DMS 273 (cell line): ENCODE measurements at regions not wholly inside any gene's neighbourhood (a gene's known extent, or its start where the extent isn't known, plus 50 kb on each side); places are given as distances from the start of the nearest gene placed in this dataset.
A peak's percentile ranks its signal among the peaks of the same experiment; 100 is the strongest.
"Not testable (repeated sequence)": the region's sequence is repeated elsewhere in the genome, so short reads cannot be mapped to it uniquely, and the experiment has no call there.

Source experiments
- DNase-seq: peaks from one replicate; lab custom pipeline; 2025; ENCODE audit not compliant: unreplicated experiment; lab: John Stamatoyannopoulos, UW

DNA sequence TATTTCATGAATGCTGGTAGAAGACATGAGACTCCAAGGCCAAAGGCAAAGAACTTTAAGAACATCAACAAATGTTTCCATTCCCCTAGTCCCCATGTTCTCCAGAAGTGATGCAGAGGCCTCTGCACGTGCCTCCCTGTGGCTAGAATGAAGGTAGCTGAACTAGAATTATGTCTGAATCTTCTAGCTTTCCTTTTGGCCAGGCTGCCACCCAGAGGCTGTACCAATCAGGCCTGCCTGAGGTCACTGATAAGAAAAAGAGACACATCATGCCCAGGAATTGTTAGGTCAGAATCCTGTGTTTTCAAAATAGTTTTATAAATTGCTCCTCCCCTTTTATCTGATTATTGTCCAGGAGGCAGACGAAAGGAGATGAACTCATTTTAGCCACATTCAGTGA, 188.0 kb upstream of the SLC16A7 start:
- peak; percentile 36 for DNase-seq

DNA sequence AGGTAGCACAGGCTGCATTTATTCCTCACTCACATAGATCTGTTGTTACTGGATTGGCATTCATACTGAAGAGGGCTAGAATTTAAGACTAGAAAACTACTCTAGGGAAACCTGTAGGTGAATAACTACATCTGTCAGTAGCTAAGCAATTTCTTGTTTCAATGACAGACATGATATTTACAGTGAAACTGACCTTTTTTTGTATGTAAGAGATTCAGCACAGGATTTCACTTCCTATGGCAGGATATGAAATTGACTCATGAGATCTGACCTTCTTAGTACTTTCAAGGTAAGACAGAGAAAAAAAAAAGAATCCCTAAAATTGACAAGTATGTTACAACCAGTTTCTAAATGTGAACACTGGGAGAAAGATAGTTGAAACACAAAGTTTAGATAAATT, 189.8 kb upstream of the SLC16A7 start:
- no peak for DNase-seq

DNA sequence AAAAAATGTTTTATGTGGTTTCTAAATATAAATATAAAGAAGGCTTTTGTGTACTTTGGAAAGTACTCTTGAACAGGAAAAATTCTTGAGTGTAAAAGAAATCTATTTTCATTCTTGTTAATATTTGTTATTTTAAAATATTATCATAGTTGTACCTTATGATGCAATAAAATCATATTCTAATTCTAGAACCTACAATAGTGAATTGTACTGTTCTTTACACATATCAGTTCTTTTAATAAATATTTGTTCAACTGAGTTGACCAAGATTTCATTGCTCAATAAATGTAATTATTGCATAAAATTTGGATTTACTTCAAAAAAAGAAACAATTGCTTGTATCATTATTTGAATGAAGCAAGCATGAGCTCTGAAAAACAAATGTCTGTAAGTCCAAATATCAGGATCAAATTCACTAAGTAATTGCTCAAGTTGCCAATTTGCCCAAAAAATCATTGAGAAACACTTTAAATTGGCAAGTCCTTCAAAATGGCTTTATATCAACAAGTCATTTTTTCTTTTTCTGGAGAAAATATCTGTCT, 191.6 kb upstream of the SLC16A7 start:
- DNase-seq, result no peak

DNA sequence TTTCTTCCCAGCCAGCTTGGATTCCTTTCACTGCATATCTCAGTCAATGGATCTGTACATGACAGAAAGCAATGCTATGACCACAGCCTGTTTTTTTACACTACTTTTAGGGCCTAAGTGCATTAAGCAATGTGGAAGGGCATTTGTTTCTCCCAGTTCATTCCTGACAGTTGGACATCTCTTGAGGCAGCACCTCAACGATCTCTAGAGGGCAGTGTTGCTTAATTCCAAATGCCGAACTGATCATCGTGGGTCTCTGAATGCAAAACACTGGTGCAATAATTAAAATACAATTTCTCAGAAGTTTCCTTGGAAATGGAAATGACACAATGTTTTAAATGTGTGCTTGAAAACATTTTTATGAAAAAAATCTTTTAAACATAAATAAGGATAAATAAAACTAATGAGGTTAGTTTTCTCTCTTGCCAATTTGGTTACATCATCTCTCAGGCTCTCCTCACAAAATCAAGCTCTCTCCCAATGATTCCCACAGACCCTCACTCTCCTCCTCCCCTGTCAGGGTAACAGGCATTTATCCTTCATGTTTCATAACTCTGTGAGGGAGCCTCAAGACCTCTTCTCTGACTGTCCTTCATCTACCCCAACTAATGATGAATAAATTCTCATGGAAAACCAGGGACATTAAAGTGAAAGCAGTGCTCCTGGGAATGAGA, 192.4 kb upstream of the SLC16A7 start:
- DNase-seq, result peak; percentile 74

DNA sequence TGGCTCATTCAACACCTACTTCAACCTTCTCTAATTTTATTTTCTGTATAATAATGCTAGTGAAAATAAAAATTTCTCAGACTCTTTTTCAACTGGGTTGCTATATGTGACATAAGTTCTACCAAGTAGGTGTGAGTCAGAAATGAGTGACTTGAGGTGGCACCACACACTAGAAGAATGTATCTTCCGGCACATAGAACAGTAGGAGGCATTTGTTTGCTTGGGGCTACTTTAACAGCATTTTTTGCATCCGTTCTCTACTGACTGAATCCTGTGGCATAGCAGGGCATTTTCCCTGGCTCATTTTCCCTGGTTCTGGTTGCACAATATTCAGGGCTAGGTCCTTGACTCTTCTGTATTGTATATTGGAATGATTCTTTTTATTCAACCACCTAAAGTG, 194.0 kb upstream of the SLC16A7 start:
- no peak for DNase-seq

DNA sequence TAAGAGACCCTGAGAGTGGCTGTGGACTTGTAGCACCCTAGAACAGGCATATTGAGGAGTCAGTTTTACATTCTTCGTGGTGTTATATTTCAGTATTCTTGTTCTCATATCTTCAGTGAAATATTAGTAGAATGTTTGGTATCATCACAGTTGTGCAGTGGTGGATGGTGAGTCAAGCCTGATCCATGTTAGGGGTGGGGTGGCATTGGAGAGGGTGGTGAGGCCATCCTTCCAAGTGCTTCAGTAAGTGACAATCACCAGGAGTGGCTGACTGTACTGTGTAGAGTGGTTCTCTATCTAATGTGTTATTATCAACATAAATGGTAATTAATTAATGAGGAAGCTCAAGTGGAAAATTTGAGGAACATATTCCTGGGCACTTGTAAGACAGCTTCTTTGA, 197.7 kb upstream of the SLC16A7 start:
- DNase-seq, result no peak

DNA sequence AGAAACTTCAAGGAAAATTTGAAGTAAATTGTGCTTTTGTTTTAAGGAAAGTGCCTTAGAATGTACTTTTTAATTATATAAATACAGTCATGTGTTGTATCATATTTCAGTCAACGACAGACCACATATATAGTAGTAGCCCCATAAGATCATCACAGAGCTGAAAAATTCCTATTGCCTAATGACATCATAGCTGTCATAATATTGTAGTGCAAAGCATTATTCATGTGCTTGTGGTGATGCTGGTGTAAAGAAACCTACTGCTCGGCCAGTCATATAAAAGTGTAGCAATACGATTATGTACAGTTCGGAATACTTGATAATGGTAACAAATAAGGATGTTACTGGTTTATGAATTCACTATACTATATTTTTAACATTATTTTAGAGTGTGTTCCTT, 198.9 kb upstream of the SLC16A7 start:
- DNase-seq, result no peak

DNA sequence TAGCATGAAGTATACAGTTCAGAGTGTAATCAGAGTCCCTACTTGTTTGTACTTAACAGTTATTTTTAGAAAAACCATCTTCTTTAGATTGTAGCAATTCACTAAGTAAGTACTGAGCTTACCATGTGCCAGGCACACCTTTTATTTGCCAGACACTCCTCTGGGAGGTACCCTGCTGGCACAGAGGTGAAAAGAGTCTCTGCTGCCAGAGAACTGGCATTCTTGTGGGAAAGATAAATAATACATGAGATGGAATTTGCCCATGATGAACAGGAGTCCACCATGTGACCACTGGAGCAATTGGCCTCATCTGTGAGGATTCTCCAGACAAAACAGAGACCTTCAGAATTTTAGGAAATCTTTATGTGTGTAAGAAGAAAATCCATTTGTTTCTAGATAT, 199.3 kb upstream of the SLC16A7 start:
- peak; percentile 31 for DNase-seq

DNA sequence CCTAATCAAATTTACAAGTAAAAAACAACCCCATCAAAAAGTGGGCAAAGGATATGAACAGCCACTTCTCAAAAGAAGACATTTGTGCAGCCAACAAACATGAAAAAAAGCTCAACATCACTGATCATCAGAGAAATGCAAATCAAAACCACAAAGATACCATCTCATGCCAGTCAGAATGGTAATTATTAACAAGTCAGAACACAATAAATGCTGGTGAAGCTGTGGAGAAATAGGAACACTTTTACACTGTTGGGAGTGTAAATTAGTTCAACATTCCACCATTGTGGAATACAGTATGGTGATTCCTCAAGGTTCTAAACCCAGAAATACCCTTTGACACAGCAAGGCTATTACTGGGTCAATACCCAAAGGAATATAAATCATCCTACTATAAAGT, 200.5 kb upstream of the SLC16A7 start:
- not testable (repeated sequence) for DNase-seq

DNA sequence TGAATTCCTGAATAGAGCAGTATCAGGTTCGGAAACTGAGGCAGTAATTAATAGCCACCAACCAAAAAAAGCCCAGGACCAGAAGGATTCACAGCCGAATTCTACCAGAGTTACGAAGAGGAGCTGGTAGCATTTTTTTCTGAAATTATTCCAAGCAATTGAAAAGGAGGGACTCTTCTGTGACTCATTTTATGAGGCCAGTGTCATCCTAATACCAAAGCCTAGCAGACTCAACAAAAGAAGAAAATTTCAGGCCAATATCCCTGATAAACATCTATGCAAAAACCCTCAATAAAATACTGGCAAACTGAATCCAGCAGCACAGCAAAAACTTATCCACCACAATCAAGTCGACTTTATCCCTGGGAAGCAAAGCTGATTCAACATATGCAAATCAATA, 202.3 kb upstream of the SLC16A7 start:
- DNase-seq, result no peak

DNA sequence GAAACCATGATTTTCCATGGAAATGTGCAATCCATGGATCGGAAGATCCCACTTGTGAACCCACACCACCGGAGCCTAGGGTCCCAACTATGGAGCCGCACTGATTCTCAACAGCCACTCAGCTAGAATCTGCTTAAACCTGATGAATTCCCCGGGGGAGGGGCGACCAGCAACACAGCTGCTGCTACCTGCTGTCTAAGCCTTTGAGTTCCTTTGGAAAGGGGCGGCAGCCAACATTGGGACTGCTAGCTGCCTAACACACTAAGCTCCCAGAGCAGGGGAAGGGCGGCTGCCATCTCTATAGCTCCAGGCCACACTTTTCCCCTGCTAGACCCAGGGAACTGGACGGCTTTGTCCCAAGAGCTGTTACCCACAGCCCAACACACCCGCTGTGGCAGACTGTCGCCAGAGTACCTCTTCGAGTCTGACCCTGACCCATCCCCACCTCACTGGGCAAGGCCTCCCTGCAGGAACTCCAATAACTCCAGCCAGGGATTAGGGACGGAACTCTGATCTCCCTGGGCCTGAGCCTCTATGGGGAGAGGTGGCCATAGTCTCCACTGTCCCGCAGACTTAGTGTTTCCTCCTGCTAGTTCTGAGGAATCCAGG, 205.8 kb upstream of the SLC16A7 start:
- DNase-seq, result no peak

DNA sequence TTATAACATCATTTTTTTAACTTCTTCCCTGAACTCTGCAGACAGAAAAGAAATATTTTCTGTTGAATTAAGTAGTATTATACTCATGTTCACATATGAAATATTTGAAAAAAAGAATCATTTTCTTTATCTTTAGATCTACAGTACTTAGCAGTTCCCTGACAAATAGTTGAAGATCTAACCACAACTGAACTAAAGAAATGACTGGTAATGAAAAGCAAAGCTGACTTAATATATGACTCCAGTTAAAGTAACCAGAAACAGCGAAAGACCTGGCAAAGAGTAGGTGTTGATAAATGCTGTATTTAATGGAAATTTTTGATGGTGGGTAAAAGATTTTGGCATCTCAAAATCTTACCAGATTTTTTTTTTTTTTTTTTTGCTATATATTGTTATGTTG, 207.1 kb upstream of the SLC16A7 start:
- DNase-seq, result no peak

DNA sequence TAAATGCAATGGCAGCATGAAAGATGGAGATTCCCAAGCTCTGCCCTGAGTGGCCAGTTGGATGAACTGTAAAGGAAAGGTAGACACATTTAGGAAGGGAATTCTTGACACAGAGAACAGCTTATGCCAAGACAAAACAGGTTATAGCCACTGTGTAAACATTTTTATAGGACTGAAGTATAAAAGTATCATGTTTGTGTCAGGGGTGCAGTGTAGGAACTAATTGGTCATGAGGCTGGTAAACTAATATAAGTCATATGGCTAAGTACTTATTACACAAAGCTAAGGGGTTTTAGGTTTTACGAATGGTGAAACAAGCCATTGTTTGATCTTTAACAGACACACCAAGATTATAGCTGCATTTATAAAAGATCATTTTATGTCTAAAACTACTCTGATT, 207.7 kb upstream of the SLC16A7 start:
- no peak for DNase-seq

DNA sequence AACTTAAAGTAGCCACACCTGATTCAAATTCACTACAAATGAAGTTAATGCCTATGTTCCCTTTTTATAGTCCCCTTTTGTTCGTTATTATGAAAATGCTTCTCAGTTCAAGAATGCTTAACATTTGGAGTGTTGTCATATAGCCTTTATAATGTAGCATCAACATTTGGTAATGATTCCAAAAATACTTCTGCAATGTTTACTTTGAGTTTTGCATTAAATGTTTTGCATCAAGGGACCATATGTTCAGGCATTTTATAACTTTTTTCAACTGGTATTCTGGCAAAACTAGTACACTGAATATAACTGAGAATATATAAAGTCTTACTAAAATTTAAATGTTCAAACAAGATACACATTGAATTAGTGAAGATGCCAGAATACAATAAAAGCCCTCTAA, 209.6 kb upstream of the SLC16A7 start:
- DNase-seq, result peak; percentile 28

DNA sequence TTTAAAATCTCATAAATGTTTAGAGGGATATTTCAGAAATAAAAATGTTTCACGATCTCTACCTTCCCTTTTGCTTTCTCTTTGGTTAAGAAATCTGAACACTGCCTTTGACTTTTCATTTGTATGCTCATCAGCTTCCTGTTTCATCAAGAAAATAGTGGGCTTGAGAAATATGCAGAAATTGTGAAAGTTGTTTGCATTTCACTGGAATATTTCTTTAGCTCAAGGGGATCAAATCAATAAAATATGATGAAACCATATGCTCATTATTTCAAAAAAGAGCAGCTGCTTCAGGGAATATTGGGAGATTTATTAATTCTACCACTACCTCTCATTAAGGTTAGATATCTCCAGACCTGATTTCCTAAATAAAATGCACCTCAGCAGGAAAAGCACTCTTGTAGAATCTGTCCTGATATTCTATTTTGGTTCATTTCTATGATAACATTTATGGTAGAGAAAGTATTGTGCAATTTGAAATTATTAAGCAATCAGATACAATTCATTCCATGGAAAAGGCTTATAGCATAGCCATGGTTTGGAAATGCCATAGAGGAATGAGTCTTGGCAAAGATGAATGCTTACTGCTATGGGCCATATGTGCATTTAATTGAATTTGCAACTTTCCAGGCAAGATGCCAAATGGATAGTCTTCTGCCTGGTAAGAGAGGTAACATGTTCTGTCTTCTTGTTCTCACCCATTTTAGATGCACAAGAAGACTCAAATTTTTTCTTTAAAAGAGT, 212.6 kb upstream of the SLC16A7 start:
- DNase-seq, result peak; percentile 94

DNA sequence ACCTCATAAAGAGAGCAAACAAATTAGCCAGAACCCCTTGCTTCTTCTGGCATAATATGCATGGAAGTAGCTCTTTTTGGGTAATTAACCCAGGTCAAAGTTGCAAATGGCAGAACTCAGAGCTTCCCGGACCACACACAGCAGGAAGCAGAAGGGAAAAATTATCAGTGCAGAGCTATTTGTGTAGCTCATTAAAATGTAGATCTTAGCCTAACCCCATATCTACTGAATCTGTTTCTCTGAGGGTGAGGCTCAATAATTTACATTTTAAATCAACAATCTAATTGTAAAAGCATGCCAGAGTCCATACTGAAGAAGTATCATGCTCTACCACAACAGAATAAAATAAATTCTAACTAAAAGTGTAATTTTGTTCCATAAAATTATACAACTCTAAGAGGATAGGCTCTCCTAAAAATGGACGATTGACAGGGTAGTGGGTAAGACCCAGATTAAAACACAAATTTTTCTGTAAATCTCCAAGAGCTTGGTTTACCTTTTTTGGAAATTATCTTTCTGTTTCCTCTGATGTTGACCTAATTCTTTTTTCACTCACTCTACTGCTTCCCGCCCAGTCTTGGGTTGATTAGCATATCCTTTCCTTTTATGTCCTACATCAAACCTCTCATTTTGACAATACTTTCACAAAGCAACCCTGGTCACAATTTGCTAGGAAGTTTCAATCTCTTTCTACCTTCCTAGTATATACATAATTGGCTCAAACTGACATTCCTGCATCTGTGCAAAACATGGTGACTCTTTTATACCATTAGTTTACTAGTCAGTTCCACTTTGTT, 213.3 kb upstream of the SLC16A7 start:
- DNase-seq, result peak; percentile 50

DNA sequence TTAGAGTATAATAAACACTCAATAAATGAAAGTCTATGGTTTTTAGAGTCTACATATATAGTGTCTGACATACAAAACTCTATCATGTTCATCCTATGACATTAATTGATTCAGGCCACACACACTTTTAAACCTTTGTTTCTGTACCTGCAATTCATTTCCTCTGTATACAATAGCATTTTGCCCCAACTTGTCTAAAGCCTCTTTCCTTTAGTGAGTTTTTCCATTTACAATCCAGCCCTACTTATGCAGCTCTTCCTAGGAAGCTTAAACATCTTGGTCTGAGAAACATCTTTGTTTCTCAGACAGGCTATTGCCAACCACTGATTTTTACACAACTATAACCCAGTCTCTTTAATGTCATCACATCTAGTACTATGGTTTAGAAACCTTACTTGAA, 214.7 kb upstream of the SLC16A7 start:
- no peak for DNase-seq

DNA sequence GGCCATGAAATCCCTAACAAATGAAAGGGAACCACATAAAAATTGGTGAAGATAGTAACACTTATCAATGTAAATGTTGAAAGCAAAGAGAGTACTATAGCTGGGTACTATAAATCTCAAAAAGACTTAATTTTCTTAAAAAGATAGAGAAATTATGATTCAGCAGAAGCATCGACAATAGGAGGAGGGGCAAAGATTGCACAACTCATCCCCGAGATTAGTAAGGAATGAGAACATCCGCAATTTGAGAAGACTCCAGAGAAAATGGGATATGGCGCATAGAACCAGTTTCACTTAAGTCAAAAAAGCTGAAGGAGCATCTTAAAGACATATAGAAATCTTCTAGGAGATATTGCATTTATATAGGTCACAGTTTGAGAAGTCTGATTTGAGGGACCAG, 220.2 kb upstream of the SLC16A7 start:
- DNase-seq, result no peak

DNA sequence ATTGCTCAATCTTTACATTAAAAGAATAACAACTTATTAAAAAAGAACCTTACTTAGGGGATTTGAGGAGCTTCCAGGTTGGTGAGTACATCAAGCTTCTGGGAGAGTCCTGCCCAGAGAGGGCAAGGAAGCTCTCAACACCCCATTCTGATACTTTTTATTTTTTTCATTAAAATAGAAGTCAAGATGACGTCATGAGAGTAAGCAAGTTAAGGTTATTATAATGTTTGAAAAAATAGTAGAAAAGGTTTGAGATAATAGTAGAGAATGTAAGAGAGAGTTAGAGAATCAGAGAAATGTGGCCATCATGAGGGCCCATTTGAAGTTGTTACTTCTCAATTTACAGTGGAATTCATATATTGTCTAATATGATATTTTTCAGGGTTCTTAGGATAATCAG, 221.0 kb upstream of the SLC16A7 start:
- DNase-seq, result no peak

DNA sequence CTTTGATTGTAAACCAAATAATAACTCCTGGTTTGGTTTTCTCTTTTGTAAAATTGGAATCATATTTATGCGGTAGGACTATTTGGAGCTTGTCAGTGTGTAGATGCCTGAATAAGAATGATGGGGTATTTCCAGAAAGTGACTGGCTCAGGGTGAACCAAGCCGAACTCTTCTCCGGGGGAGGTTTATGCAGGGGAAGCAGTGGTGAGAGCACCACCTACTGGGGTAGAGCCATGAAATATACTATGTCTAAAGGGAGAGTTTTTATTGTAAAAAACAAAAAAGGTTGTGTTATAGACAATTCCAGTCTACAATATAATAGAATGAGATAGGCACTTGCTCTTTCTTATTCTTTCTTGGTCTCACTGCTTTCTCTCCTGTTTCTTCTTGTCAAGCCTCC, 222.9 kb upstream of the SLC16A7 start:
- peak; percentile 48 for DNase-seq

DNA sequence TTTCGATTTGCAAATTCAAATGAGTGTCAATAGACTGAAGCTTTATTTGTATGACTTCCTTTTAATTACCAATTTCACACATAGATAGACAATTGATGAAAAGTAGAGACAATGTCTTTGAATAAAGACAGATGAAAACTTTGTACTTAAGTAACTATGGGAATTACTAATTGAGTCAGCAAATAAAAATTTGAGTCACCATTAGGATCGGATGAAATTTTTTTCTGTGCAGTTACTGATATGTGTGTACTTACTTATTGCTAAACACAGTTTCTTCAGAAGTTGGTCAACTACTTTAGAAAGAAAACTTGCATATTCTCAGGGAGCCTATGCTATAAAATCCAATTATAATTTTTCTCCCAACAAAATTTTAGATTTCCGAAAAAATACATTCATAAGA, 224.9 kb upstream of the SLC16A7 start:
- DNase-seq, result no peak
